WTC11 (cell line): ENCODE measurements at regions not wholly inside any gene's neighbourhood (a gene's known extent, or its start where the extent isn't known, plus 50 kb on each side); places are given as distances from the start of the nearest gene placed in this dataset.

ENCODE experiments used
- ATAC-seq: fragments of 200-7000 bp; cut with Tn5 transposase; 2 replicates; pipeline ENCODE4 v1.10.0; 2021; ENCODE audit warnings: mild to moderate bottlenecking, moderate library complexity
- CTCF ChIA-PET: fragments of 300-600 bp; sonication (Branson Sonifier 250); formaldehyde crosslinking; loops from one replicate; lab custom pipeline; 2021; ENCODE audit warnings: antibody characterized with exemption; lab: Charles Lee
- POLR2A ChIA-PET: fragments of 350-600 bp; sonication (Branson Sonifier 250); formaldehyde crosslinking; loops from one replicate; lab custom pipeline; 2021; ENCODE audit warnings: antibody characterized with exemption; lab: Charles Lee
- DNase-seq: peaks from one replicate; pipeline ENCODE4 v3.0.0; 2021; ENCODE audit warnings: low spot score
- H3K27ac Mint-ChIP-seq: 2 replicates; pipeline ENCODE4 v1.8.0; 2021; ENCODE audit warnings: mixed read lengths
- H3K27me3 Mint-ChIP-seq: 2 replicates; pipeline ENCODE4 v1.8.0; 2021; ENCODE audit warnings: low read depth, mild to moderate bottlenecking, moderate library complexity, mixed read lengths
- H3K36me3 Mint-ChIP-seq: 2 replicates; pipeline ENCODE4 v1.8.0; 2021; ENCODE audit warnings: mixed read lengths
- H3K4me1 Mint-ChIP-seq: 2 replicates; pipeline ENCODE4 v1.8.0; 2022; ENCODE audit warnings: mixed read lengths
- H3K4me3 Mint-ChIP-seq: 2 replicates; pipeline ENCODE4 v1.8.0; 2021; ENCODE audit warnings: mild to moderate bottlenecking, moderate library complexity, mixed read lengths
- H3K9me3 Mint-ChIP-seq: 2 replicates; pipeline ENCODE4 v1.8.0; 2021; ENCODE audit warnings: mixed read lengths
- AFF4 ChIP-seq: sonication (generic); formaldehyde crosslinking; IDR thresholded peaks from 2 replicates; pipeline ENCODE4 v1.8.1; 2023; ENCODE audit warnings: mild to moderate bottlenecking, missing genetic modification reagents, borderline replicate concordance
- AR ChIP-seq: fragments of 250-450 bp; sonication (Bioruptor Pico); IDR thresholded peaks from 2 replicates; pipeline ENCODE4 v1.9.0; 2021; ENCODE audit warnings: mild to moderate bottlenecking
- CBFB ChIP-seq: sonication (generic); formaldehyde crosslinking; IDR thresholded peaks from 2 replicates; pipeline ENCODE4 v1.8.1; 2022; ENCODE audit warnings: mild to moderate bottlenecking, low read depth, missing genetic modification reagents
- CDX4 ChIP-seq: fragments of 250-450 bp; sonication (Bioruptor Pico); IDR thresholded peaks from 2 replicates; pipeline ENCODE4 v1.9.0; 2021; ENCODE audit warnings: moderate library complexity, mild to moderate bottlenecking, inconsistent platforms, borderline replicate concordance
- ERG ChIP-seq: fragments of 250-450 bp; sonication (Bioruptor Pico); IDR thresholded peaks from 2 replicates; pipeline ENCODE4 v1.8.0; 2021; ENCODE audit warnings: mild to moderate bottlenecking
- ESRRA ChIP-seq: sonication (generic); formaldehyde crosslinking; IDR thresholded peaks from 2 replicates; pipeline ENCODE4 v1.8.1; 2022; ENCODE audit warnings: mild to moderate bottlenecking, missing genetic modification reagents, borderline replicate concordance
- ETV6 ChIP-seq: sonication (generic); formaldehyde crosslinking; IDR thresholded peaks from 2 replicates; pipeline ENCODE4 v1.8.1; 2022; ENCODE audit warnings: mild to moderate bottlenecking, missing genetic modification reagents
- FOXJ3 ChIP-seq: sonication (generic); formaldehyde crosslinking; IDR thresholded peaks from 2 replicates; pipeline ENCODE4 v1.9.0; 2021; ENCODE audit warnings: missing genetic modification reagents, mild to moderate bottlenecking, borderline replicate concordance
- JUN ChIP-seq: sonication (generic); formaldehyde crosslinking; IDR thresholded peaks from 2 replicates; pipeline ENCODE4 v1.8.0; 2023; ENCODE audit warnings: mild to moderate bottlenecking, missing genetic modification reagents
- KAT7 ChIP-seq: sonication (generic); formaldehyde crosslinking; IDR thresholded peaks from 2 replicates; pipeline ENCODE4 v1.8.1; 2023; ENCODE audit warnings: missing genetic modification reagents, mild to moderate bottlenecking, borderline replicate concordance
- MYBL2 ChIP-seq: sonication (generic); formaldehyde crosslinking; IDR thresholded peaks from 2 replicates; pipeline ENCODE4 v1.8.1; 2023; ENCODE audit warnings: mild to moderate bottlenecking, moderate library complexity, missing genetic modification reagents
- NFYB ChIP-seq: sonication (generic); formaldehyde crosslinking; conservative IDR thresholded peaks from 2 replicates; pipeline ENCODE4 v1.8.0; 2022; ENCODE audit warnings: low read depth, missing genetic modification reagents
- SOX15 ChIP-seq: fragments of 250-450 bp; sonication (Bioruptor Pico); IDR thresholded peaks from 2 replicates; pipeline ENCODE4 v1.9.0; 2021; ENCODE audit warnings: mild to moderate bottlenecking
- SP1 ChIP-seq: sonication (generic); formaldehyde crosslinking; conservative IDR thresholded peaks from 2 replicates; pipeline ENCODE4 v1.8.1; 2022; ENCODE audit warnings: missing genetic modification reagents
- ZMAT4 ChIP-seq: fragments of 250-450 bp; sonication (Bioruptor Pico); IDR thresholded peaks from 2 replicates; pipeline ENCODE4 v1.9.0; 2021; ENCODE audit warnings: mild to moderate bottlenecking
- ZNF317 ChIP-seq: sonication (generic); formaldehyde crosslinking; IDR thresholded peaks from 2 replicates; pipeline ENCODE4 v1.8.1; 2023; ENCODE audit warnings: low read depth, mild to moderate bottlenecking, moderate library complexity, missing genetic modification reagents, borderline replicate concordance
- ZNF423 ChIP-seq: fragments of 250-450 bp; sonication (Bioruptor Pico); IDR thresholded peaks from 2 replicates; pipeline ENCODE4 v2.1.2; 2022; ENCODE audit warnings: mild to moderate bottlenecking, moderate library complexity
- ZSCAN18 ChIP-seq: fragments of 250-450 bp; sonication (Bioruptor Pico); IDR thresholded peaks from 2 replicates; pipeline ENCODE4 v2.1.2; 2022; ENCODE audit warnings: mild to moderate bottlenecking, moderate library complexity

- Mint-ChIP-seq H3K4me3 (no peak overlapping the region), H3K27ac (no peak overlapping the region), H3K4me1 (peaks cover 6% of the 10 kb centered on the region; the same call in 1 of the 2 replicates), H3K9me3 (peaks cover 21% of the 10 kb centered on the region), H3K27me3 (no peaks in the 10 kb centered on the region), H3K36me3 (peaks cover 2% of the 10 kb centered on the region)
- ChIA-PET CTCF (no interaction called here), POLR2A (interaction anchor here (0.5 kb wide), 1 partner anchor 182 kb away, joined by 3 read pairs; no protein-coding TSS in a partner anchor)
- no peak for TF ChIP-seq MYBL2 (CRISPR knock-in tag)
- TF ChIP-seq CDX4 (CRISPR knock-in tag) = no peak
- TF ChIP-seq ESRRA (CRISPR knock-in tag) = no peak
- no peak for TF ChIP-seq ZNF423
- no peak for TF ChIP-seq SOX15 (CRISPR knock-in tag)
- TF ChIP-seq ZMAT4 (CRISPR knock-in tag) = no peak
- TF ChIP-seq AFF4 (CRISPR knock-in tag) = no peak
- TF ChIP-seq JUN = no peak
- no peak for TF ChIP-seq ZNF317
- TF ChIP-seq ETV6 (CRISPR knock-in tag) = no peak
- no peak for TF ChIP-seq ZSCAN18 (CRISPR knock-in tag)
- no peak for TF ChIP-seq KAT7
- TF ChIP-seq FOXJ3 (CRISPR knock-in tag) = no peak
- TF ChIP-seq CBFB (CRISPR knock-in tag) = no peak
- TF ChIP-seq SP1 (CRISPR knock-in tag) = no peak
- no peak for TF ChIP-seq AR (CRISPR knock-in tag)
- TF ChIP-seq NFYB (CRISPR knock-in tag) = no peak
- no peak for TF ChIP-seq ERG (CRISPR knock-in tag)
- no peak for ATAC-seq
- DNase-seq = no peak
Measured at GRCh38 chr2:104249629-104250028, 604.3 kb upstream of the POU3F3 start.
